HAP-1 (cell line): ENCODE measurements at regions not wholly inside any gene's neighbourhood (a gene's known extent, or its start where the extent isn't known, plus 50 kb on each side); places are given as distances from the start of the nearest gene placed in this dataset.

Source experiments
- DNase-seq, 2 experiments: peaks; one replicate each; pipeline ENCODE4 v3.0.0-alpha.2; 2016 to 2020; ENCODE audit warnings: low spot score in 2 of 2
- H3K27me3 ChIP-seq: fragments of 250-450 bp; sonication (Bioruptor Pico); 2 replicates; pipeline ENCODE4 v1.5.1; 2020; ENCODE audit warnings: low read depth, mild to moderate bottlenecking, moderate library complexity
- H3K36me3 ChIP-seq: fragments of 250-450 bp; sonication (Bioruptor Pico); replicated peaks from 2 replicates; pipeline ENCODE4 v1.5.1; 2020; ENCODE audit warnings: mild to moderate bottlenecking
- H3K4me1 ChIP-seq: fragments of 250-450 bp; sonication (Bioruptor Pico); 2 replicates; pipeline ENCODE4 v1.5.1; 2020; ENCODE audit warnings: mild to moderate bottlenecking
- H3K4me3 ChIP-seq: fragments of 250-450 bp; sonication (Bioruptor Pico); 2 replicates; pipeline ENCODE4 v1.5.1; 2020; ENCODE audit warnings: mild to moderate bottlenecking, moderate library complexity
- H3K9me3 ChIP-seq: fragments of 250-450 bp; sonication (Bioruptor Pico); 2 replicates; pipeline ENCODE4 v1.5.1; 2020; ENCODE audit warnings: mild to moderate bottlenecking, moderate library complexity
- in situ Hi-C: fragments of 300-500 bp; cut with MboI; formaldehyde crosslinking; loops from 3 replicates; pipeline ENCODE4 v1.14.3; 2020; ENCODE audit warnings: low sequenced_read_pairs, inconsistent platforms, mixed read lengths

- no peaks in the 10 kb centered on the region for H3K4me1 ChIP-seq
- no peak for DNase-seq
- H3K9me3 ChIP-seq, result no peaks in the 10 kb centered on the region
- H3K36me3 ChIP-seq, result no peaks in the 10 kb centered on the region
- H3K4me3 ChIP-seq, result no peak overlapping the region
- in situ Hi-C loops, result no loop called here
- H3K27me3 ChIP-seq, result no peaks in the 10 kb centered on the region
Measured at GRCh38 chr2:193566886-193567285, 1372.2 kb upstream of the TMEFF2 start.

GRCh38 chr2:193566276-193566675, 1371.5 kb upstream of the TMEFF2 start:
- no peaks in the 10 kb centered on the region for H3K27me3 ChIP-seq
- no peak for DNase-seq
- in situ Hi-C loops, result no loop called here

GRCh38 chr2:193562031-193562430, 1367.3 kb upstream of the TMEFF2 start:
- no peak for DNase-seq
- Histone ChIP-seq H3K36me3 (no peaks in the 10 kb centered on the region), H3K9me3 (no peaks in the 10 kb centered on the region), H3K27me3 (no peaks in the 10 kb centered on the region), H3K4me3 (no peak overlapping the region), H3K4me1 (no peaks in the 10 kb centered on the region)
- in situ Hi-C loops, result no loop called here

More at GRCh38 chr2:193566276-193566675, 1371.5 kb upstream of the TMEFF2 start:
- no peaks in the 10 kb centered on the region for H3K36me3 ChIP-seq
- H3K9me3 ChIP-seq, result no peaks in the 10 kb centered on the region
- no peaks in the 10 kb centered on the region for H3K4me1 ChIP-seq
- H3K4me3 ChIP-seq, result no peak overlapping the region

DNA sequence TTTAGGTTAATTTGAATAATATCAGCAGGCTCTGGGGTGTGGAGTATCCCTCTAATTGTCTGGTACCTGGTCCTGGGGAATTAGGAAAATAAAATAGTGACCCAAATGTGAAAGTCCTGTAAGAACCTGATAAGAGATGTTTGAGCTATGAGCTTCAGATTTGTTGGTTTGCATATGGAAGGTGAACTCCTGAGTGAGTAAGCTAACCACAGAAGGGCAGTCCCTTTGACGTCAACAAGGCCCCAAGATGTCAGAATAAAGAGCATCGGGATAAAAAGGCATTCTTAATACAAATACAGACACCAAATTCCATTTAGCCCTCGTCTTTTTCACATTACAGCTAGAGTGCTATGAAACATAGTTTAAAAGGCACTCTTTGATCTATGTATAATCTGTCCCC, 1366.3 kb upstream of the TMEFF2 start:
- DNase-seq, result no peak
- in situ Hi-C loops, result no loop called here

DNA sequence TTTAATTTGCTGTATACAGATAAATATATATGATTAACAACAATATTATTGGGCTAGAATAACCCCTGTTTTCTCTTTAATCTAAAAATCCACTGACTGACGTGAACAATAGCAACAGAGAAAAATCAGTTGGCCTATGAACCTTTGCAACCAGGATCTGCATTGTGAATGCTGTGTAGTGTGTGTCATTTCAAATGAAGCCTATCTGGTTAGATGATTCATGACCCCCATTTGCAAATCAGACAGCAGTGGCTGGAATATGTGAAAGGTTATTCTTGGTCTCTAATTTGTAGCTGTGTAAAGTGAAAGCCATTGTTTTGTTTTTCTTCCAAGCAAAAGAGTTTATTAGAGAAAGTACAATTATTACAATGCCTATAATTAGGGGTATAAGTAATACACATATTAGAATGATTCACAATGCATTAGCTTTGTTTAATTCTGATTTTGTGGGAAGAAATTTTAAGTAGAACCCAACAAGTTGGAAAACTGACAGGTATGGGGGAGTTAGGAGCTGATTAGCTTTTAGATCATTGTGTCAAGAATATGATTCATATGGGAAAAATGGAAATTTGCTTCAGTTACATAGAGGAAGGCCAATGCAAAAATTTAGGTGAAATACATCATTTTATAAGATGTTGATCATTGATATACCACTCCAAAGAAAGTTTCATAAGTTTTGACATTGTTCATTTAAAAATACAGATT, 1362.2 kb upstream of the TMEFF2 start:
- Histone ChIP-seq H3K4me3 (no peak overlapping the region), H3K36me3 (no peaks in the 10 kb centered on the region), H3K27me3 (no peaks in the 10 kb centered on the region), H3K4me1 (no peaks in the 10 kb centered on the region), H3K9me3 (no peaks in the 10 kb centered on the region)
- in situ Hi-C loops, result no loop called here
- no peak for DNase-seq

More for the DNA sequence above, 1366.3 kb upstream of the TMEFF2 start:
- Histone ChIP-seq H3K4me3 (no peak overlapping the region), H3K36me3 (no peaks in the 10 kb centered on the region), H3K4me1 (no peaks in the 10 kb centered on the region), H3K9me3 (no peaks in the 10 kb centered on the region), H3K27me3 (no peaks in the 10 kb centered on the region)

DNA sequence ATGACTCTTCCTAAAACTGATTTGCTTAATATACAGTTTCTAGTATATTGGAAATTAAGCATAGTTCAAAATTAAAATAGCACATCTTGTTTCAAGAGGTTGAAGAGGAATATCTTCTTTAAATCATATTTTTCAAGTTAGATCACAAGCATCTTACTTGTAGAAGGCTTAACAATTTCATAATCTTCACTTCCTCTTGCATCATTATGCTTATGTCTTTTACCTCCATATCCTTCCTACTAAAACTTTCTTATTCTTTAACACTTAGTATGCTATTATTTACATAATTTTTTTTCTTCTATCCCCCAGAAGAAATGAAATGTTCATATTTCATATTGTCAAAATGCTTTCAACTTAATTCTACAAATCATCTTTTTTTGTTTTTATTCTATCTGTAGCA, 1354.9 kb upstream of the TMEFF2 start:
- no peaks in the 10 kb centered on the region for H3K36me3 ChIP-seq
- DNase-seq, result no peak
- H3K4me1 ChIP-seq, result no peaks in the 10 kb centered on the region
- H3K9me3 ChIP-seq, result no peaks in the 10 kb centered on the region
- no peaks in the 10 kb centered on the region for H3K27me3 ChIP-seq
- in situ Hi-C loops, result no loop called here
- H3K4me3 ChIP-seq, result no peak overlapping the region

- Histone ChIP-seq H3K4me3 (no peak overlapping the region), H3K9me3 (no peaks in the 10 kb centered on the region), H3K27me3 (no peaks in the 10 kb centered on the region), H3K36me3 (no peaks in the 10 kb centered on the region), H3K4me1 (no peaks in the 10 kb centered on the region)
- in situ Hi-C loops, result no loop called here
- DNase-seq, result no peak
Measured at GRCh38 chr2:193542762-193543161, 1348.0 kb upstream of the TMEFF2 start.

- DNase-seq, result no peak
- in situ Hi-C loops, result no loop called here
- H3K36me3 ChIP-seq, result no peaks in the 10 kb centered on the region
- no peak overlapping the region for H3K4me3 ChIP-seq
- H3K4me1 ChIP-seq, result no peaks in the 10 kb centered on the region
- no peaks in the 10 kb centered on the region for H3K27me3 ChIP-seq
- H3K9me3 ChIP-seq, result no peaks in the 10 kb centered on the region
Measured at GRCh38 chr2:193539188-193539587, 1344.5 kb upstream of the TMEFF2 start.

DNA sequence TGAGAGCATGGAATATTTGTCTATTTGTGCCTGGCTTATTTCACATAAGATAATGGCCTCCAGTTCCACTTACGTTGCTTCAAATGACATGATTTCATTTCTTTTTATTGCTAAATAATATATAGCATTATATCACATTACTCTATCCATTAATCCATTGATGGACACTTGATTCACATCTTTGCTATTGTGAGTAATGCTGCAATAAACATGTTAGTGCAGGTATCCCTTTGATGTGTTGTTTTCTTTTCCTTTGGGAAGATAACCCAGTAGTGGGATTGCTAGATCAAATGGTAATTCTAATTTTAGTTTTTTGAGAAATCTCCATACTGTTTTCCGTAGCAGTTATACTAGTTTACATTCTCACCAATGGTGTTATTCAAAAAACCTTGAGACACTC, 1343.3 kb upstream of the TMEFF2 start:
- Histone ChIP-seq H3K36me3 (no peaks in the 10 kb centered on the region), H3K4me1 (no peaks in the 10 kb centered on the region), H3K9me3 (no peaks in the 10 kb centered on the region), H3K4me3 (no peak overlapping the region), H3K27me3 (no peaks in the 10 kb centered on the region)
- DNase-seq, result no peak
- in situ Hi-C loops, result no loop called here

- H3K36me3 ChIP-seq, result no peaks in the 10 kb centered on the region
- no peaks in the 10 kb centered on the region for H3K27me3 ChIP-seq
- DNase-seq, result no peak
- H3K9me3 ChIP-seq, result no peaks in the 10 kb centered on the region
- no peaks in the 10 kb centered on the region for H3K4me1 ChIP-seq
- in situ Hi-C loops, result no loop called here
- H3K4me3 ChIP-seq, result no peak overlapping the region
Measured at GRCh38 chr2:193537531-193537930, 1342.8 kb upstream of the TMEFF2 start.

GRCh38 chr2:193528458-193528857, 1333.7 kb upstream of the TMEFF2 start:
- in situ Hi-C loops, result no loop called here

DNA sequence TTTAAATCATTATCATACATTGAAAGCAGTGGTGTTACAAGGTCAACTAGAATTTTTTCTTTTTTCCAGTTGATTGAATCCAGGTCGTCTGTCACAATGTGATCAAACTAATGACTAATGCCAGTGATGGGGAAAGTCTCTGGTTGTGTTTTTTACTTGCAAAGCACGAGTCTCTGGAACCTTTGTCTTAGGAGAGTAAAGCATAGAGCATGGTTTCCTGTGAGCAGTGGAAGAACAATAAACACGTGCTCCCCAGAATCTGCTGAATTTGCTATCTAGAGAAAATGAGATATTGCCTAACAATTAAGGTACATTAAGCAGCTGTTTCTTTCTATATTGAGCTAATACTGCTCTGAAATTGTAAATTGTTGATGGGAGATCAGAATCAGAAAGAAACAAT, 1332.4 kb upstream of the TMEFF2 start:
- Histone ChIP-seq H3K4me1 (no peaks in the 10 kb centered on the region), H3K9me3 (no peaks in the 10 kb centered on the region), H3K36me3 (no peaks in the 10 kb centered on the region), H3K4me3 (no peak overlapping the region), H3K27me3 (no peaks in the 10 kb centered on the region)
- DNase-seq, result no peak
- in situ Hi-C loops, result no loop called here

More at GRCh38 chr2:193528458-193528857, 1333.7 kb upstream of the TMEFF2 start:
- Histone ChIP-seq H3K36me3 (no peaks in the 10 kb centered on the region), H3K9me3 (no peaks in the 10 kb centered on the region), H3K4me3 (no peak overlapping the region), H3K27me3 (no peaks in the 10 kb centered on the region), H3K4me1 (no peaks in the 10 kb centered on the region)
- no peak for DNase-seq

DNA sequence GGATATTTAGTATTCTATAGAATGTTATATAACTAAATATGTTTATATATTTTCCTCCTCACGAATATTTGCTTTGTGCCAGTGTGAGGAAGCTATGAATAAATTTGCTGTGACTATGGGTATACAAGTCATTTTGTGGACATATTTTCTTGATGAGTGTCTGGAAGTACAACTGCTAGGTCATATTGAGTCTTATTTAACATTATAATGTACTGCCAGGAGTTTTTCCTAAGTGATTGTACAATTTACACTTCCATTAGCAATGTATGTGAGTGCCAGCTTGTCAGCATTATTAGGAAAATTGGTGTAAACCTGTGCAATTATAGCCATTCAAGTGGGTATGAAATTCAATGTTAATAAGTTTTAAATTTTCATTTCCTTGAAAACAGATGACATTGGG, 1328.9 kb upstream of the TMEFF2 start:
- in situ Hi-C loops, result no loop called here
- no peak for DNase-seq
- H3K4me1 ChIP-seq, result no peaks in the 10 kb centered on the region
- no peaks in the 10 kb centered on the region for H3K27me3 ChIP-seq
- H3K4me3 ChIP-seq, result no peak overlapping the region
- no peaks in the 10 kb centered on the region for H3K36me3 ChIP-seq
- H3K9me3 ChIP-seq, result no peaks in the 10 kb centered on the region

DNA sequence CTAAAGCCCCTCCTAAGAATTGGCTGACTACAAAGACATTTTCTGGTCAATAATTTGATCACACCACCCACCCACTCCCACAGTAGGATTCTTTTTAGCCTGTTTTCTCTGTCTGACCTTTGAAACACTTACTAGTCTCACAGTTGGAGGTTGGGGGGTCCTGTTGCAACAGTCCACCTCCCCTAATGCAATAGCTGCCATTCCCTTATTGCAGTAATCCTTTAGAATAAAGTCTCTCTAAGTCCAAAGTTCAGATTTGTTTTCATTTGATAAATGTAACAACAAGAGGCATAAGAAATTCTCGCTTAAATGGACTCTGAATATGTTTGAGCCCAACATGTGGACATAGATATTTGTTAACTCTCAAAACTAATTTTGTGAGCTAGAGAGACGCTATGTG, 1326.8 kb upstream of the TMEFF2 start:
- H3K9me3 ChIP-seq, result no peaks in the 10 kb centered on the region
- no peaks in the 10 kb centered on the region for H3K36me3 ChIP-seq
- H3K4me3 ChIP-seq, result no peak overlapping the region
- no peaks in the 10 kb centered on the region for H3K27me3 ChIP-seq
- no peaks in the 10 kb centered on the region for H3K4me1 ChIP-seq
- DNase-seq, result no peak
- in situ Hi-C loops, result no loop called here
